IMR-90 (cell line): ENCODE measurements at regions not wholly inside any gene's neighbourhood (a gene's known extent, or its start where the extent isn't known, plus 50 kb on each side); places are given as distances from the start of the nearest gene placed in this dataset.

ENCODE experiments used
- ATAC-seq: fragments of 200-7000 bp; cut with Tn5 transposase; 2 replicates; pipeline ENCODE4 v1.9.1; 2020; ENCODE audit warnings: low read depth, mild to moderate bottlenecking, moderate library complexity
- BruUV-seq: library from RNA; stranded (reverse); fragments of 400-500 nt; replicated peaks from 2 replicates; lab custom pipeline; 2021; lab: Mats Ljungman, UMichigan
- CTCF ChIA-PET: fragments of 300-600 bp; formaldehyde crosslinking; extraction: SDS; loops from one replicate; lab custom pipeline; 2021; ENCODE audit warnings: antibody characterized with exemption; lab: Yijun Ruan, JAX
- POLR2A ChIA-PET: fragments of 300-600 bp; sonication (Branson Sonifier 250); formaldehyde crosslinking; loops from one replicate; lab custom pipeline; 2022; ENCODE audit warnings: antibody characterized with exemption; ENCODE audit not compliant: unreplicated experiment; lab: Charles Lee
- DNase-seq: peaks from one replicate; pipeline ENCODE4 v3.0.0; 2013
- H2AFZ ChIP-seq: replicated peaks from 2 replicates; pipeline ENCODE3; 2013; ENCODE audit warnings: low read length, mild to moderate bottlenecking; ENCODE audit not compliant: poor library complexity
- H2AK5ac ChIP-seq: 2 replicates; pipeline ENCODE4 v1.6.1; 2013; ENCODE audit warnings: low read depth, low read length, inconsistent platforms
- H2AK9ac ChIP-seq: replicated peaks from 2 replicates; pipeline ENCODE3; 2013; ENCODE audit warnings: mild to moderate bottlenecking, low read depth, low read length, moderate library complexity; ENCODE audit not compliant: poor library complexity
- H2BK120ac ChIP-seq: 2 replicates; pipeline ENCODE4 v1.6.1; 2013; ENCODE audit warnings: low read depth, low read length, inconsistent platforms
- H2BK15ac ChIP-seq: 3 replicates; pipeline ENCODE4 v1.6.1; 2013; ENCODE audit warnings: low read depth, low read length, inconsistent platforms
- H2BK20ac ChIP-seq: 2 replicates; pipeline ENCODE4 v1.6.1; 2013; ENCODE audit warnings: low read depth, mild to moderate bottlenecking, inconsistent platforms, low read length, moderate library complexity
- H2BK5ac ChIP-seq: 2 replicates; pipeline ENCODE4 v1.6.1; 2013; ENCODE audit warnings: mild to moderate bottlenecking, low read depth, low read length, inconsistent platforms; ENCODE audit not compliant: poor library complexity, severe bottlenecking
- H3K14ac ChIP-seq: replicated peaks from 2 replicates; pipeline ENCODE4 v1.6.1; 2013; ENCODE audit warnings: low read depth, low read length, inconsistent platforms
- H3K18ac ChIP-seq: 2 replicates; pipeline ENCODE4 v1.6.1; 2013; ENCODE audit warnings: low read depth, low read length, control low read depth
- H3K23ac ChIP-seq: 2 replicates; pipeline ENCODE4 v1.6.1; 2013; ENCODE audit warnings: low read depth, low read length, inconsistent platforms
- H3K27ac ChIP-seq: 2 replicates; pipeline ENCODE4 v1.5.1; 2013; ENCODE audit warnings: mild to moderate bottlenecking, control low read depth, low read length; ENCODE audit not compliant: insufficient read depth
- H3K27me3 ChIP-seq: 2 replicates; pipeline ENCODE4 v1.6.1; 2013; ENCODE audit warnings: low read length; ENCODE audit not compliant: control insufficient read depth, insufficient read depth
- H3K36me3 ChIP-seq: 2 replicates; pipeline ENCODE4 v1.6.1; 2013; ENCODE audit warnings: low read length, mixed read lengths; ENCODE audit not compliant: control insufficient read depth, insufficient read depth
- H3K4ac ChIP-seq: 2 replicates; pipeline ENCODE4 v1.6.1; 2013; ENCODE audit warnings: low read depth, low read length, inconsistent platforms
- H3K4me1 ChIP-seq: 2 replicates; pipeline ENCODE4 v1.6.1; 2013; ENCODE audit warnings: low read length, mixed read lengths; ENCODE audit not compliant: control insufficient read depth, insufficient read depth
- H3K4me2 ChIP-seq: 2 replicates; pipeline ENCODE4 v1.6.1; 2013; ENCODE audit warnings: low read depth, mild to moderate bottlenecking, control low read depth, low read length, moderate library complexity
- H3K4me3 ChIP-seq: 2 replicates; pipeline ENCODE4 v1.5.1; 2013; ENCODE audit warnings: low read depth, mild to moderate bottlenecking, control low read depth, low read length, moderate library complexity; ENCODE audit not compliant: insufficient read depth
- H3K56ac ChIP-seq: 2 replicates; pipeline ENCODE4 v1.6.1; 2013; ENCODE audit warnings: low read length, inconsistent platforms; ENCODE audit not compliant: insufficient read depth; ENCODE audit errors: extremely low read depth
- H3K79me1 ChIP-seq, 2 experiments: 2 replicates each; pipeline ENCODE4 v1.6.1; 2013; ENCODE audit warnings: low read length in 2 of 2, inconsistent platforms in 1 of 2, low read depth in 1 of 2
- H3K9ac ChIP-seq: 2 replicates; pipeline ENCODE4 v1.6.1; 2013; ENCODE audit warnings: low read depth, low read length, control low read depth
- H3K9me1 ChIP-seq: 2 replicates; pipeline ENCODE4 v1.6.1; 2013; ENCODE audit warnings: low read length, inconsistent platforms; ENCODE audit not compliant: insufficient read depth
- H3K9me3 ChIP-seq: 2 replicates; pipeline ENCODE4 v1.6.1; 2013; ENCODE audit warnings: low read length; ENCODE audit not compliant: control insufficient read depth, insufficient read depth
- H4K20me1 ChIP-seq: 2 replicates; pipeline ENCODE4 v1.6.1; 2013; ENCODE audit warnings: low read length, inconsistent platforms; ENCODE audit not compliant: insufficient read depth
- H4K5ac ChIP-seq: 2 replicates; pipeline ENCODE4 v1.6.1; 2013; ENCODE audit warnings: mild to moderate bottlenecking, low read depth, low read length, control low read depth
- H4K8ac ChIP-seq, 2 experiments: 2 replicates each; pipeline ENCODE4 v1.6.1; 2013; ENCODE audit warnings: low read depth in 2 of 2, low read length in 2 of 2, control low read depth in 1 of 2, inconsistent platforms in 1 of 2
- H4K91ac ChIP-seq: 2 replicates; pipeline ENCODE4 v1.6.1; 2013; ENCODE audit warnings: low read depth, low read length, inconsistent platforms; ENCODE audit not compliant: insufficient read depth
- BHLHE40 ChIP-seq: fragments of 150-350 bp; IDR thresholded peaks from 2 replicates; pipeline ENCODE4 v1.6.1; 2016; ENCODE audit warnings: mild to moderate bottlenecking, low read depth, low read length
- CEBPB ChIP-seq: IDR thresholded peaks from 2 replicates; pipeline ENCODE4 v1.6.1; 2012; ENCODE audit warnings: low read depth, low read length, improper control_type of control experiment
- CHD1 ChIP-seq: IDR thresholded peaks from 2 replicates; pipeline ENCODE4 v1.6.1; 2012; ENCODE audit warnings: low read depth, low read length, improper control_type of control experiment
- FOS ChIP-seq: fragments of 150-350 bp; IDR thresholded peaks from 2 replicates; pipeline ENCODE4 v1.6.1; 2016; ENCODE audit warnings: low read depth, low read length
- MAFK ChIP-seq: IDR thresholded peaks from 2 replicates; pipeline ENCODE4 v1.6.1; 2012; ENCODE audit warnings: low read depth, low read length, improper control_type of control experiment
- MAZ ChIP-seq: IDR thresholded peaks from 2 replicates; pipeline ENCODE4 v1.6.1; 2012; ENCODE audit warnings: low read depth, mild to moderate bottlenecking, low read length, improper control_type of control experiment, moderate library complexity, borderline replicate concordance
- MXI1 ChIP-seq: IDR thresholded peaks from 2 replicates; pipeline ENCODE4 v1.6.1; 2012; ENCODE audit warnings: low read depth, mild to moderate bottlenecking, low read length, moderate library complexity, borderline replicate concordance
- NFE2L2 ChIP-seq: fragments of 150-350 bp; IDR thresholded peaks from 2 replicates; pipeline ENCODE4 v1.6.1; 2016; ENCODE audit warnings: low read depth, mild to moderate bottlenecking, low read length
- POLR2A ChIP-seq: IDR thresholded peaks from 2 replicates; pipeline ENCODE4 v1.6.1; 2012; ENCODE audit warnings: mild to moderate bottlenecking, low read depth, low read length
- RAD21 ChIP-seq: IDR thresholded peaks from 2 replicates; pipeline ENCODE4 v1.6.1; 2012; ENCODE audit warnings: low read length, improper control_type of control experiment
- RCOR1 ChIP-seq: IDR thresholded peaks from 2 replicates; pipeline ENCODE4 v1.6.1; 2012; ENCODE audit warnings: mild to moderate bottlenecking, low read length, improper control_type of control experiment; ENCODE audit not compliant: insufficient replicate concordance
- RFX5 ChIP-seq: IDR thresholded peaks from 2 replicates; pipeline ENCODE4 v1.8.0; 2012; ENCODE audit warnings: low read depth, mild to moderate bottlenecking, low read length, moderate library complexity
- SMC3 ChIP-seq: fragments of 150-350 bp; IDR thresholded peaks from 2 replicates; pipeline ENCODE4 v1.6.1; 2016; ENCODE audit warnings: low read depth, mild to moderate bottlenecking, antibody characterized with exemption, low read length, moderate library complexity
- WGBS, 2 experiments: methylation state at CpG; one replicate each; pipeline versions ENCODE4 v1.1.5 to v1.1.7; 2013; ENCODE audit warnings: missing lambda C conversion rate in 2 of 2; ENCODE audit not compliant: insufficient read length in 1 of 2; ENCODE audit errors: extremely low coverage in 2 of 2; 5-methylcytosine and 5-hydroxymethylcytosine counted together
- dilution Hi-C: fragments of 300-500 bp; cut with HindIII; formaldehyde crosslinking; loops from one replicate; pipeline ENCODE4 v1.14.3; 2018; ENCODE audit warnings: low sequenced_read_pairs; ENCODE audit not compliant: unreplicated experiment
- in situ Hi-C: fragments of 300-500 bp; cut with MboI; formaldehyde crosslinking; loops from 3 replicates; pipeline ENCODE4 v1.14.3; 2019; ENCODE audit warnings: low sequenced_read_pairs, inconsistent platforms, mixed read lengths
- intact Hi-C: fragments of 100-400 bp; cut with micrococcal nuclease; formaldehyde crosslinking; loops from 2 replicates; pipeline ENCODE4 v1.10.0; 2022
- TF ChIP-seq, protein P1 (sequence below): fragments of 150-350 bp; IDR thresholded peaks from 2 replicates; pipeline ENCODE4 v1.6.1; 2017; ENCODE audit warnings: mild to moderate bottlenecking, antibody characterized with exemption, low read length, low read depth
- TF ChIP-seq, protein P2 (sequence below): conservative IDR thresholded peaks from 2 replicates; pipeline ENCODE4 v1.5.1; 2012; ENCODE audit warnings: mild to moderate bottlenecking, low read depth, low read length, improper control_type of control experiment
- TF ChIP-seq, protein P3 (sequence below): fragments of 150-350 bp; IDR thresholded peaks from 2 replicates; pipeline ENCODE4 v1.6.1; 2016; ENCODE audit warnings: low read depth, mild to moderate bottlenecking, low read length, moderate library complexity, borderline replicate concordance

DNA sequence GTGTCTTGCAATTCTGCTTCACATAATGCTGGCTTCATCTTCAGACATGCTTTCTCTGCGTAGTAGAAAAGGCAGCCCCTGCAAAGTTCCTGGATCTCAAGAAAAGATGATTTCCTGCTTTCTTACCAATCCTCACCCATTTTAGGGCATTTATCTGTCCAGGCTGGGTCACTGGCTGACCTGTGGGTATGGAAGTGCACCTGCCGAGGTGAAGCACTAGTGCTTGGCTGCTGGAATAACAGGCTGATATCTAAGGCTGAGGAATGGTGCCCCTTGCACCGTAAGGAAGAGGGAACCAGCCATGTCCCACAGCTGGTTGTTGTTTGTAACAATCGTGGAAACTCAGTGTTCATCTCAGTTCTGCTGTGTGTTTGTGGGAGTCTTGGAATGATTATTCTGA lies 138.0 kb upstream of the KLF6 start:
- ChIA-PET CTCF (no interaction called here), POLR2A (no interaction called here)
- DNase-seq (no peak), ATAC-seq (no peak)
- no peak overlapping the region; the same call in 1 of the 2 replicates for H3K4ac ChIP-seq
- H3K36me3 ChIP-seq: no peaks in the 10 kb centered on the region
- no peak overlapping the region for H2BK5ac ChIP-seq
- no peak overlapping the region for H3K23ac ChIP-seq
- no TSS peak for BruUV-seq
- dilution Hi-C loops (no loop called here), in situ Hi-C loops (loop anchor here (25.0 kb wide), 1 partner anchor 839 kb away; no protein-coding TSS in a partner anchor), intact Hi-C loops (no loop called here)
- H2BK20ac ChIP-seq: 0 out of 2 replicates have a peak overlapping the region, but pooled peaks have one; percentile 5
- no peaks in the 10 kb centered on the region for H3K9me1 ChIP-seq
- no peak overlapping the region for H2AK9ac ChIP-seq
- no peaks in the 10 kb centered on the region for H3K79me1 ChIP-seq
- H2BK120ac ChIP-seq: no peak overlapping the region; the same call in 1 of the 2 replicates
- H4K91ac ChIP-seq: no peak overlapping the region
- no peak overlapping the region for H2AFZ ChIP-seq
- H3K4me1 ChIP-seq: no peaks in the 10 kb centered on the region
- H3K27me3 ChIP-seq: no peaks in the 10 kb centered on the region
- H3K56ac ChIP-seq: no peak overlapping the region
- TF ChIP-seq MAZ (no peak), RFX5 (no peak), CEBPB (no peak), POLR2A (no peak), CHD1 (no peak), MXI1 (no peak), BHLHE40 (no peak), RAD21 (no peak), SMC3 (no peak), FOS (no peak), RCOR1 (no peak), NFE2L2 (no peak), MAFK (no peak)
- TF ChIP-seq, protein P1, sequence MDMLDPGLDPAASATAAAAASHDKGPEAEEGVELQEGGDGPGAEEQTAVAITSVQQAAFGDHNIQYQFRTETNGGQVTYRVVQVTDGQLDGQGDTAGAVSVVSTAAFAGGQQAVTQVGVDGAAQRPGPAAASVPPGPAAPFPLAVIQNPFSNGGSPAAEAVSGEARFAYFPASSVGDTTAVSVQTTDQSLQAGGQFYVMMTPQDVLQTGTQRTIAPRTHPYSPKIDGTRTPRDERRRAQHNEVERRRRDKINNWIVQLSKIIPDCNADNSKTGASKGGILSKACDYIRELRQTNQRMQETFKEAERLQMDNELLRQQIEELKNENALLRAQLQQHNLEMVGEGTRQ: no peak
- TF ChIP-seq, protein P2, sequence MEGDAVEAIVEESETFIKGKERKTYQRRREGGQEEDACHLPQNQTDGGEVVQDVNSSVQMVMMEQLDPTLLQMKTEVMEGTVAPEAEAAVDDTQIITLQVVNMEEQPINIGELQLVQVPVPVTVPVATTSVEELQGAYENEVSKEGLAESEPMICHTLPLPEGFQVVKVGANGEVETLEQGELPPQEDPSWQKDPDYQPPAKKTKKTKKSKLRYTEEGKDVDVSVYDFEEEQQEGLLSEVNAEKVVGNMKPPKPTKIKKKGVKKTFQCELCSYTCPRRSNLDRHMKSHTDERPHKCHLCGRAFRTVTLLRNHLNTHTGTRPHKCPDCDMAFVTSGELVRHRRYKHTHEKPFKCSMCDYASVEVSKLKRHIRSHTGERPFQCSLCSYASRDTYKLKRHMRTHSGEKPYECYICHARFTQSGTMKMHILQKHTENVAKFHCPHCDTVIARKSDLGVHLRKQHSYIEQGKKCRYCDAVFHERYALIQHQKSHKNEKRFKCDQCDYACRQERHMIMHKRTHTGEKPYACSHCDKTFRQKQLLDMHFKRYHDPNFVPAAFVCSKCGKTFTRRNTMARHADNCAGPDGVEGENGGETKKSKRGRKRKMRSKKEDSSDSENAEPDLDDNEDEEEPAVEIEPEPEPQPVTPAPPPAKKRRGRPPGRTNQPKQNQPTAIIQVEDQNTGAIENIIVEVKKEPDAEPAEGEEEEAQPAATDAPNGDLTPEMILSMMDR: no peak
- TF ChIP-seq, protein P3, sequence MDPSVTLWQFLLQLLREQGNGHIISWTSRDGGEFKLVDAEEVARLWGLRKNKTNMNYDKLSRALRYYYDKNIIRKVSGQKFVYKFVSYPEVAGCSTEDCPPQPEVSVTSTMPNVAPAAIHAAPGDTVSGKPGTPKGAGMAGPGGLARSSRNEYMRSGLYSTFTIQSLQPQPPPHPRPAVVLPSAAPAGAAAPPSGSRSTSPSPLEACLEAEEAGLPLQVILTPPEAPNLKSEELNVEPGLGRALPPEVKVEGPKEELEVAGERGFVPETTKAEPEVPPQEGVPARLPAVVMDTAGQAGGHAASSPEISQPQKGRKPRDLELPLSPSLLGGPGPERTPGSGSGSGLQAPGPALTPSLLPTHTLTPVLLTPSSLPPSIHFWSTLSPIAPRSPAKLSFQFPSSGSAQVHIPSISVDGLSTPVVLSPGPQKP: no peak
- no peak overlapping the region for H4K8ac ChIP-seq
- 42% methylated on average over 2 of the region's 4 CpGs; no CpG with 5 or more reads in 1 of the 2 experiments for WGBS, 2 experiments
- H3K18ac ChIP-seq: no peak overlapping the region
- H4K20me1 ChIP-seq: no peaks in the 10 kb centered on the region
- H3K9ac ChIP-seq: no peak overlapping the region
- H4K5ac ChIP-seq: no peak overlapping the region
- no peak overlapping the region for H2BK15ac ChIP-seq
- H3K27ac ChIP-seq: no peak overlapping the region
- no peak overlapping the region for H3K4me2 ChIP-seq
- peak overlapping the region; percentile 64; the same call in 1 of the 2 replicates for H2AK5ac ChIP-seq
- no peak overlapping the region for H3K4me3 ChIP-seq
- no peak overlapping the region for H3K14ac ChIP-seq
- H3K9me3 ChIP-seq: peaks cover 2% of the 10 kb centered on the region; the same call in 1 of the 2 replicates
